Prostate gland (tissue), 2 donors: ENCODE measurements at regions not wholly inside any gene's neighbourhood (a gene's known extent, or its start where the extent isn't known, plus 50 kb on each side); places are given as distances from the start of the nearest gene placed in this dataset.

Source experiments
- DNase-seq: peaks from one replicate; pipeline ENCODE4 v3.0.0-alpha.2; 2019; ENCODE audit warnings: low spot score
- H3K27ac ChIP-seq, 2 donors: fragments of 200-600 bp; sonication (generic); 2 replicates each; pipeline ENCODE4 v1.5.1; 2017 to 2019
- H3K27me3 ChIP-seq: fragments of 200-600 bp; sonication (generic); replicated peaks from 2 replicates; pipeline ENCODE4 v1.5.1; 2019; ENCODE audit not compliant: insufficient read depth
- H3K36me3 ChIP-seq, 2 donors: fragments of 200-600 bp; sonication (generic); 1 replicate in 1 of 2; 2 replicates in 1 of 2; pipeline versions ENCODE4 v1.5.1 to v1.8.1; 2017 to 2019
- H3K4me1 ChIP-seq: fragments of 200-600 bp; sonication (generic); replicated peaks from 2 replicates; pipeline ENCODE4 v1.5.1; 2019
- H3K4me3 ChIP-seq, 2 donors: fragments of 200-600 bp; sonication (generic); 2 replicates each; pipeline ENCODE4 v1.5.1; 2017 to 2019
- H3K9me3 ChIP-seq: fragments of 200-600 bp; sonication (generic); 2 replicates; pipeline ENCODE4 v1.5.1; 2017
- CTCF ChIP-seq, 4 experiments: fragments of 200-600 bp in 2 of 4; fragments of 450-650 bp in 2 of 4; sonication (generic) in 2 of 4; IDR thresholded peaks; 1 replicate in 3 of 4; 2 replicates in 1 of 4; pipeline ENCODE4 v1.5.1; 2016 to 2019; ENCODE audit warnings: antibody characterized with exemption in 4 of 4, mild to moderate bottlenecking in 2 of 4, moderate library complexity in 2 of 4
- POLR2A ChIP-seq: fragments of 450-650 bp; IDR thresholded peaks from one replicate; pipeline ENCODE4 v1.6.1; 2016; ENCODE audit warnings: antibody characterized with exemption, mild to moderate bottlenecking
- POLR2AphosphoS5 ChIP-seq: sonication (generic); formaldehyde crosslinking; IDR thresholded peaks from one replicate; pipeline ENCODE4 v1.6.1; 2017; ENCODE audit warnings: antibody characterized with exemption
- WGBS: methylation state at CpG from one replicate; pipeline ENCODE4 v1.1.5; 2018; 5-methylcytosine and 5-hydroxymethylcytosine counted together
- intact Hi-C: fragments of 100-400 bp; cut with DNase I; formaldehyde crosslinking; loops from one replicate; pipeline ENCODE4 v1.14.2; 2022

- Histone ChIP-seq H3K9me3 (no peaks in the 10 kb centered on the region), H3K27ac (no peak overlapping the region), H3K36me3 (no peaks in the 10 kb centered on the region), H3K4me3 (no peak overlapping the region), H3K27me3 (no peaks in the 10 kb centered on the region), H3K4me1 (no peaks in the 10 kb centered on the region)
- TF ChIP-seq POLR2A = no peak
- TF ChIP-seq CTCF (IDR thresholded peaks at IDR 0.05) = no peak
- TF ChIP-seq POLR2AphosphoS5 = no peak
- intact Hi-C loops = no loop called here
- DNase-seq = no peak
These were observed 130.9 kb upstream of the CCDC179 start for GRCh38 chr11:22991196-22991595.

GRCh38 chr11:23006730-23007129 is 146.5 kb upstream of the CCDC179 start:
- H3K4me1 ChIP-seq = no peaks in the 10 kb centered on the region
- no peak for DNase-seq
- TF ChIP-seq CTCF (IDR thresholded peaks at IDR 0.05) (no peak), POLR2A (no peak), POLR2AphosphoS5 (no peak)
- H3K27me3 ChIP-seq = no peaks in the 10 kb centered on the region
- H3K36me3 ChIP-seq = no peaks in the 10 kb centered on the region
- H3K4me3 ChIP-seq = no peak overlapping the region
- intact Hi-C loops = no loop called here
- 25% methylated on average over 4 of the region's 4 CpGs for WGBS
- no peak overlapping the region for H3K27ac ChIP-seq
- no peaks in the 10 kb centered on the region for H3K9me3 ChIP-seq

GRCh38 chr11:23010790-23011335 is 150.6 kb upstream of the CCDC179 start:
- Histone ChIP-seq H3K9me3 (no peaks in the 10 kb centered on the region), H3K4me3 (no peak overlapping the region), H3K27me3 (no peaks in the 10 kb centered on the region), H3K27ac (no peak overlapping the region), H3K36me3 (no peaks in the 10 kb centered on the region), H3K4me1 (no peaks in the 10 kb centered on the region)
- TF ChIP-seq POLR2A (no peak), POLR2AphosphoS5 (no peak), CTCF (IDR thresholded peaks at IDR 0.05) (no peak)
- no peak for DNase-seq
- intact Hi-C loops = no loop called here

GRCh38 chr11:23012930-23013329 is 152.7 kb upstream of the CCDC179 start:
- no peak overlapping the region for H3K27ac ChIP-seq
- 90% methylated on average over 2 of the region's 2 CpGs for WGBS
- DNase-seq = no peak
- TF ChIP-seq POLR2AphosphoS5 = no peak
- TF ChIP-seq POLR2A = no peak
- TF ChIP-seq CTCF (IDR thresholded peaks at IDR 0.05) = no peak
- no peaks in the 10 kb centered on the region for H3K4me1 ChIP-seq
- intact Hi-C loops = no loop called here
- no peaks in the 10 kb centered on the region for H3K27me3 ChIP-seq
- no peaks in the 10 kb centered on the region for H3K9me3 ChIP-seq
- no peak overlapping the region for H3K4me3 ChIP-seq
- H3K36me3 ChIP-seq = no peaks in the 10 kb centered on the region

GRCh38 chr11:23013509-23013908 is 153.2 kb upstream of the CCDC179 start:
- Histone ChIP-seq H3K36me3 (no peaks in the 10 kb centered on the region), H3K9me3 (no peaks in the 10 kb centered on the region), H3K27me3 (no peaks in the 10 kb centered on the region), H3K27ac (no peak overlapping the region), H3K4me1 (no peaks in the 10 kb centered on the region), H3K4me3 (no peak overlapping the region)
- WGBS = 68% methylated on average over 5 of the region's 5 CpGs
- no peak for DNase-seq
- TF ChIP-seq CTCF (IDR thresholded peaks at IDR 0.05) (no peak), POLR2AphosphoS5 (no peak), POLR2A (no peak)
- intact Hi-C loops = no loop called here
